Naive B cell (primary cell): ENCODE measurements at regions not wholly inside any gene's neighbourhood (a gene's known extent, or its start where the extent isn't known, plus 50 kb on each side); places are given as distances from the start of the nearest gene placed in this dataset.

Experiments used
- ATAC-seq, 2 donors: fragments of 150-1000 bp; cut with Tn5 transposase; 2 replicates each; pipeline ENCODE4 v1.10.0; 2021; ENCODE audit warnings: low read depth in 2 of 2, mild to moderate bottlenecking in 2 of 2, moderate library complexity in 2 of 2
- DNase-seq: peaks from one replicate; pipeline ENCODE4 v3.0.0; 2022
- H3K27ac Mint-ChIP-seq, 6 donors: one replicate each; pipeline ENCODE4 v1.8.0; 2020 to 2022; ENCODE audit warnings: mild to moderate bottlenecking in 6 of 6, mixed read lengths in 6 of 6, moderate library complexity in 5 of 6, inconsistent platforms in 2 of 6
- H3K27me3 Mint-ChIP-seq, 3 donors: one replicate each; pipeline ENCODE4 v1.8.0; 2021 to 2022; ENCODE audit warnings: mixed read lengths in 3 of 3, mild to moderate bottlenecking in 1 of 3
- H3K36me3 Mint-ChIP-seq, 2 donors: one replicate each; pipeline ENCODE4 v1.8.0; 2020 to 2022; ENCODE audit warnings: mixed read lengths in 2 of 2, inconsistent platforms in 1 of 2, mild to moderate bottlenecking in 1 of 2
- H3K4me1 Mint-ChIP-seq, 3 donors: one replicate each; pipeline ENCODE4 v1.8.0; 2020 to 2022; ENCODE audit warnings: mixed read lengths in 3 of 3, inconsistent platforms in 1 of 3, mild to moderate bottlenecking in 1 of 3, moderate library complexity in 1 of 3
- H3K4me3 Mint-ChIP-seq, 8 donors: one replicate each; pipeline ENCODE4 v1.8.0; 2020 to 2022; ENCODE audit warnings: mild to moderate bottlenecking in 8 of 8, mixed read lengths in 8 of 8, moderate library complexity in 8 of 8, inconsistent platforms in 2 of 8
- H3K9me3 Mint-ChIP-seq, 7 donors: one replicate each; pipeline ENCODE4 v1.8.0; 2020 to 2022; ENCODE audit warnings: mixed read lengths in 7 of 7, mild to moderate bottlenecking in 5 of 7, inconsistent platforms in 2 of 7, moderate library complexity in 1 of 7

DNA sequence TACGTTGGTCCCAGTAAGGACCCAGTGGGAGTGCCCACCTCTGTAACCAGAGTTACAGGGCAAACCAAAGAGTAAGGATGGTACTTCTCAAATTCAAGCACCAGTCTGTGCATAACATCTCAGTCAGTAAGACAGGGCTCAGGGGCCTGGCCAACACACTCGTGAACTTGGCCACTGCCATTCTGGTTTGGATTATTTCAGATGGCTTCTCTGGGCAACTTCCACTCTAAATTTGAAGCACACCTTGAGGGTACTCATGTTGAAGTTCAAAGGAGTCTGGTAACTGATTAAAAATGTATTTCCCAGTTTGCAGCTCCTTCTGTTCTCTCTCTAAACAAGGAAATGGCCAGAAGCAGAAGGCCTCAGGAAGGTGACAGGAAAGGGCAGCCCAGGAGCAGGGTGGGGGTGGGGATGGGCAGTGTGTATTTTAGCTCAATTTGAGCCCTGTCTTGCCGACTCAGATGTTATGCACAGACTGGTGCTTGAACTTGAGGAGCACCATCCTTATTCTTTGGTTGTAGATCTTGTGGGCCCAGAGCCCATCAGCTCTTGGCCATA is 107.3 kb upstream of the GLI3 start:
- DNase-seq, result no peak
- Mint-ChIP-seq H3K4me3 (no peak overlapping the region), H3K4me1 (no peaks in the 10 kb centered on the region), H3K36me3 (no peaks in the 10 kb centered on the region), H3K27ac (no peak overlapping the region), H3K9me3 (peaks cover 0 to 4% (median 0%) of the 10 kb centered on the region in 7 donors), H3K27me3 (peaks cover 5 to 8% (median 5%) of the 10 kb centered on the region in 3 donors)
- ATAC-seq, result no peak

- Mint-ChIP-seq H3K27ac (no peak overlapping the region), H3K4me3 (no peak overlapping the region), H3K9me3 (peaks cover 0 to 6% (median 0%) of the 10 kb centered on the region in 7 donors), H3K4me1 (no peaks in the 10 kb centered on the region), H3K36me3 (no peaks in the 10 kb centered on the region), H3K27me3 (peaks cover 5 to 12% (median 8%) of the 10 kb centered on the region in 3 donors)
- DNase-seq, result no peak
- ATAC-seq, result no peak
Measured at GRCh38 chr7:42342381-42342780, 105.4 kb upstream of the GLI3 start.

DNA sequence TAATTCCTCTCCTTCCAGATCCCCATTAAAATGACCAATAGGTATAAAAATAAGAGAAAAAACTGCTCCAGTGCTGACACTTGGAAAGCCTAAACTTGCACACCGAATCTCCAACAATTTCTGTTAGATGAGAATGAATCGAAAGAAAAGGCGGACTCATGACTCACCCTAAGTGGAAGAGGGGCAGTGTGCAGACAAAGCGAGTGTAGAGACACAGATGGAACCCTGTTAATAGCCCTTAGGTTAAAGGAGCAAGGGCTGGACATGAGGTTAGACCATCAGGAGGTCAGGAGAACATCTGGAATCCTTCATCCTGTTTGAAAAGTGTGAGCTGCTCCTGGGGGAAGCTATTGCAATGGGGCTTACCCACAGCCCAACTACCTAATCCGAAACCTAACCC is 103.4 kb upstream of the GLI3 start:
- DNase-seq (no peak), ATAC-seq (no peak)
- Mint-ChIP-seq H3K4me3 (no peak overlapping the region), H3K27me3 (peaks cover 4 to 14% (median 5%) of the 10 kb centered on the region in 3 donors), H3K27ac (no peak overlapping the region), H3K36me3 (no peaks in the 10 kb centered on the region), H3K4me1 (no peaks in the 10 kb centered on the region), H3K9me3 (peaks cover 0 to 6% (median 0%) of the 10 kb centered on the region in 7 donors)

DNA sequence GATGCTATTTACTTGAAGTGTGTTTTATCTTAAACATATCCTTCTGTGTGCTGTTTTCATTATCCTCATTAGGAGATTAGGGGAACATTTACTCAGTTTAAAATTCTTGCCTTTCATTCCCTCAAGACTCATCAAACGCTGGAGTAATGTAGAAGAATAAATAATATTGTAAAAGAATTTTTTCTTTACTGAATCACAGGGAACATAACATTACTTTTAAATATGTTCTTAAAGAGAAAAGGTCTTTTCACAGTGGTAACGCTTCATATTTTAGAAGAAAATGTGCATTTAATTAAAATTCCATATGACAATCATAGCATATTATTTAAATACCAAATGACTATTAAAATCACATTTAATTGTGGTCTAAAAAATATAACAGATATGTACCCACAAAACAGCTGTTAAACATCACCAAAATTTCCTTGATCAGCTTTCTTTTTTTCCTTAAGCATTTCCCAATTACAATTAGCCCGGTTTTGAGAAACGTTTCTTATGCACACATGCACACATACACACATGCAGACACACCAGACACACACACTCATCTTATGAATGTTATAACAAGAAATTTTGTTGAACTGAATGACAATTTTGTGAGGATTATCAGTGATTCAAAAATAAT is 102.0 kb upstream of the GLI3 start:
- Mint-ChIP-seq H3K9me3 (peaks cover 0 to 6% (median 2%) of the 10 kb centered on the region in 7 donors), H3K27me3 (peaks cover 4 to 13% (median 5%) of the 10 kb centered on the region in 3 donors), H3K4me1 (no peaks in the 10 kb centered on the region), H3K36me3 (no peaks in the 10 kb centered on the region), H3K4me3 (no peak overlapping the region), H3K27ac (no peak overlapping the region)
- no peak for DNase-seq
- no peak for ATAC-seq

- H3K9me3 Mint-ChIP-seq, result peaks cover 2 to 8% (median 4%) of the 10 kb centered on the region in 7 donors
- H3K4me3 Mint-ChIP-seq, result no peak overlapping the region
- DNase-seq (no peak), ATAC-seq (no peak)
- peaks cover 4 to 7% (median 5%) of the 10 kb centered on the region in 3 donors for H3K27me3 Mint-ChIP-seq
- no peak overlapping the region for H3K27ac Mint-ChIP-seq
- H3K36me3 Mint-ChIP-seq, result no peaks in the 10 kb centered on the region
- no peaks in the 10 kb centered on the region for H3K4me1 Mint-ChIP-seq
Measured at GRCh38 chr7:42338231-42338915, 101.4 kb upstream of the GLI3 start.

- no peaks in the 10 kb centered on the region for H3K36me3 Mint-ChIP-seq
Measured at GRCh38 chr7:42337225-42337905, 100.4 kb upstream of the GLI3 start.

DNA sequence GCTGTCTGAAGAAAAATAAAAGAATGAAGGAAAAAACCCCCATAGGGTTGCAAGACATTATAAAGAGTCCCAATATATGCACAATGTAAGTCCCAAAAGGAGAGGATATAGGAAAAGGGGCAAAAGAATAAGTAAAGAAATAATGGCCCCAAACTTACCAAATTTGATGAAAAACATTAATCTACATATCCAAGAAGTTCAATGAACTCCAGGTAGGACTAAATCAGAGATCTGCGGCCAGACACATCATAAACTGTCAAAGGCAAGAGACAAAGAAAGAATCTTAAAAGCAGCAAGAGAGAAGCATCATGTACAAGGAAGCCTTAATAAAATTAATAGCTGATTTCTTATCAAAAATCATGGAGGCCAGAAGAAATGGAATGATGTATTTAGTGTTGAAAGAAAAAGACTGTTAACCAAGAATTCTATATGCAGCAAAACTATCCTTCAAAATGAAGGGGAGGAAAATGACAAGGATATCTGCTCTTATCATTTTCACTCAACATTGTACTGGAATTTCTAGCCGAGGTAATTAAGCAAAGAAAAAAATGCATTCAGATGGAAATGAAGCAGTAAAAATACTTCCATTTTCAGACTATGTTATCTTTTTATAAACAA is 95.7 kb upstream of the GLI3 start:
- Mint-ChIP-seq H3K27ac (no peak overlapping the region), H3K27me3 (peaks cover 4 to 6% (median 4%) of the 10 kb centered on the region in 3 donors), H3K9me3 (peaks cover 11 to 25% (median 19%) of the 10 kb centered on the region in 7 donors), H3K4me3 (no peak overlapping the region), H3K4me1 (no peaks in the 10 kb centered on the region), H3K36me3 (peaks cover 0 to 8% of the 10 kb centered on the region in 2 donors)
- ATAC-seq (no peak), DNase-seq (no peak)

More at GRCh38 chr7:42337225-42337905, 100.4 kb upstream of the GLI3 start:
- Mint-ChIP-seq H3K4me3 (no peak overlapping the region), H3K27me3 (peaks cover 4 to 7% (median 5%) of the 10 kb centered on the region in 3 donors), H3K9me3 (peaks cover 6 to 15% (median 10%) of the 10 kb centered on the region in 7 donors), H3K27ac (no peak overlapping the region), H3K4me1 (no peaks in the 10 kb centered on the region)
- DNase-seq (no peak), ATAC-seq (no peak)

DNA sequence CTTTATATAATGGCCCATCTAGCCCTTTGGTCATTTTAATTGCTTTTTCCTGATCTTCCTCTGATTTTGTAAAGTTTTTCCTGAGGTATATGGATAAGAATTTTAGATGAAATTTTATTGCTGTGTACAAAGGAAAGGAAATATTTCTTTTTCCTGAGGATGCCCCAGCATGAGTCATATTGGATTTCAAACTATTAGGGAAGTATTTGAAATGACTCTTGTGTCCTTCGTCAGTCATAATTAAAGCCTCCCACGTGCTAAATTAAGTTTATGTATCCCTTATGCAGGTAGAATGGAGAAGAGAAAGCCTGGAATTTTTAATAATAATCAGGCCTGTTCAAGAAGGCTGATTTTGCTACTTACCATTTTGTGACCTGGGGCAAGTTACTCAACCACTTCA is 82.6 kb upstream of the GLI3 start:
- H3K9me3 Mint-ChIP-seq, result peaks cover 0 to 2% (median 0%) of the 10 kb centered on the region in 7 donors
- no peak overlapping the region for H3K4me3 Mint-ChIP-seq
- peaks cover 3 to 9% (median 4%) of the 10 kb centered on the region in 3 donors for H3K4me1 Mint-ChIP-seq
- H3K36me3 Mint-ChIP-seq, result no peaks in the 10 kb centered on the region
- no peak overlapping the region for H3K27ac Mint-ChIP-seq
- no peak for DNase-seq
- peaks cover 0 to 20% (median 0%) of the 10 kb centered on the region in 3 donors for H3K27me3 Mint-ChIP-seq
- ATAC-seq, result no peak

GRCh38 chr7:42315631-42316030 is 78.6 kb upstream of the GLI3 start:
- Mint-ChIP-seq H3K4me1 (peaks cover 3 to 9% (median 4%) of the 10 kb centered on the region in 3 donors), H3K27ac (no peak overlapping the region), H3K4me3 (peak overlapping the region in 1 of 8 donors; percentile 1), H3K9me3 (peaks cover 3 to 22% (median 10%) of the 10 kb centered on the region in 7 donors), H3K36me3 (peaks cover 0 to 8% of the 10 kb centered on the region in 2 donors), H3K27me3 (peaks cover 0 to 24% (median 3%) of the 10 kb centered on the region in 3 donors)
- no peak for ATAC-seq
- no peak for DNase-seq

DNA sequence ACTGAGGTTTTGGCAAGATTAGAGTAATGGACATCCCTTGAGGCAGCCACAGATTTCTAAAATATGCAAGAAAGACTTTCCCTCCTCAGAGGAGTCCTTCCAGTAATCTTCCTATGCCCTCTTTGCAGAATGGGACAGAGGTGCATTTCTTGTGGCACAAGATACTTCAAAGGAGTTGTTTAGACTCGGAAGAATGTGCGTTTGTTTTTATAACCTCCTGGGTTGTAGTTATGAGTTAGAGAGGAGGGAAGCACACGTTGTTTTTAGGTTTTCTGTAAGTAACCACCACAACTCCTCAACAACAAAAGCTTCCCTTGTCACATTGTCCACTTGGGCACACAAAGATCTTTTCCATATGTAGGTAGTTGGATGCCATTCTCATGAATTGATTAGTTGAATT is 78.1 kb upstream of the GLI3 start:
- peaks cover 3 to 22% (median 10%) of the 10 kb centered on the region in 7 donors for H3K9me3 Mint-ChIP-seq
- peak overlapping the region in 1 of 8 donors; percentile 1 for H3K4me3 Mint-ChIP-seq
- ATAC-seq (no peak), DNase-seq (no peak)
- peaks cover 0 to 8% of the 10 kb centered on the region in 2 donors for H3K36me3 Mint-ChIP-seq
- H3K27me3 Mint-ChIP-seq, result peaks cover 0 to 24% (median 3%) of the 10 kb centered on the region in 3 donors
- peaks cover 3 to 9% (median 4%) of the 10 kb centered on the region in 3 donors for H3K4me1 Mint-ChIP-seq
- H3K27ac Mint-ChIP-seq, result no peak overlapping the region

DNA sequence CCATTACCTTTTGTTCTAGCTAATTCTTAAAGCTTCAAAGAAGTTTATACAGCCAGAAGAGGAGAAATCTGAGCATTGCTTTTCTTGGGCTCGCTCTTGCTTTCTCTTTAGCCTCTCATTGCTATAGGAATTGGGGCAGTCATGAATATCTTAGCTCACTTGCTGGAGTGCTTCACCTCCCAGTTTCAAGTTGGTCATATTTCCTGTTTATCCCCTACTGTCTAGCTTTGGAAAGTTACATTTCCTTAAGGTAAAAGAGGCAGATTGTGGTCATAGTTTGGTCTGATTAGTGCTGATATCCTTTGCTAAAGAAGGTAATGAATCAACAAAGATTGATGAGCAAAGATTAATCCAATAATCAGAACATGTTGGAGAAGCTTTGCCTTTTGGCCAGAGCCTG is 77.7 kb upstream of the GLI3 start:
- Mint-ChIP-seq H3K4me3 (no peak overlapping the region), H3K27me3 (peaks cover 0 to 24% (median 3%) of the 10 kb centered on the region in 3 donors), H3K4me1 (peaks cover 3 to 9% (median 4%) of the 10 kb centered on the region in 3 donors), H3K36me3 (peaks cover 0 to 8% of the 10 kb centered on the region in 2 donors), H3K27ac (no peak overlapping the region), H3K9me3 (peaks cover 3 to 22% (median 10%) of the 10 kb centered on the region in 7 donors)
- DNase-seq, result no peak
- ATAC-seq, result no peak

DNA sequence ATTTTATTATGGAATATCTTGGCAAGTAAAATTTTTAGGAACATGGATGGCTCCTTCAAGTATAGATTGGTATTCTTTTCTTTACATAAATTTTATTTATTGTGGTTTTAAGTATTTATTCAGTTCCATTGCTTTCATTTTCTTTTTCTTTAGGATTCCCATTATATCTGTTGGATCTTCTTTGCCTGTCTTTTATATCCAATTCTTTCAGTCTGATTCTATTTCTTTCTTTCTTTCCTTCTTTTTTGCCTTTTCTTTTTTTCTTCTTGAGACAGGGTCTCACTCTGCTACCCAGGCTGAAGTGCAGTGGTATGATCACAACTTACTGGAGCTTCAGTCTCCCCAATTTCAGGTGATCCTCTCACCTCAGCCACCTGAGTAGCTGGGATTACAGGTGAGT is 74.2 kb upstream of the GLI3 start:
- DNase-seq, result no peak

GRCh38 chr7:42292991-42293521 is 56.0 kb upstream of the GLI3 start:
- H3K27me3 Mint-ChIP-seq, result peaks cover 0 to 19% (median 4%) of the 10 kb centered on the region in 3 donors
- no peaks in the 10 kb centered on the region for H3K36me3 Mint-ChIP-seq
- no peak overlapping the region for H3K4me3 Mint-ChIP-seq
- no peak overlapping the region for H3K27ac Mint-ChIP-seq
- peaks cover 0 to 4% (median 0%) of the 10 kb centered on the region in 7 donors for H3K9me3 Mint-ChIP-seq
- H3K4me1 Mint-ChIP-seq, result no peaks in the 10 kb centered on the region
- no peak for ATAC-seq
- DNase-seq, result no peak

More for the DNA sequence above, 74.2 kb upstream of the GLI3 start:
- H3K27me3 Mint-ChIP-seq, result peaks cover 0 to 20% (median 13%) of the 10 kb centered on the region in 3 donors
- no peak for ATAC-seq
- H3K36me3 Mint-ChIP-seq, result peaks cover 0 to 8% of the 10 kb centered on the region in 2 donors
- H3K4me1 Mint-ChIP-seq, result peaks cover 3 to 9% (median 4%) of the 10 kb centered on the region in 3 donors
- H3K9me3 Mint-ChIP-seq, result peaks cover 3 to 32% (median 13%) of the 10 kb centered on the region in 7 donors
- no peak overlapping the region for H3K27ac Mint-ChIP-seq
- H3K4me3 Mint-ChIP-seq, result no peak overlapping the region
